Suppressor macrophage treated with lipopolysaccharide for 1 hour (primary cell): ENCODE measurements at regions not wholly inside any gene's neighbourhood (a gene's known extent, or its start where the extent isn't known, plus 50 kb on each side); places are given as distances from the start of the nearest gene placed in this dataset.

ENCODE experiments used
- DNase-seq, 3 donors: peaks; one replicate each; pipeline ENCODE4 v3.0.0-alpha.2; 2020 to 2022

GRCh38 chr12:14156606-14157005 lies 175.2 kb upstream of the GRIN2B start:
- no peak for DNase-seq

DNA sequence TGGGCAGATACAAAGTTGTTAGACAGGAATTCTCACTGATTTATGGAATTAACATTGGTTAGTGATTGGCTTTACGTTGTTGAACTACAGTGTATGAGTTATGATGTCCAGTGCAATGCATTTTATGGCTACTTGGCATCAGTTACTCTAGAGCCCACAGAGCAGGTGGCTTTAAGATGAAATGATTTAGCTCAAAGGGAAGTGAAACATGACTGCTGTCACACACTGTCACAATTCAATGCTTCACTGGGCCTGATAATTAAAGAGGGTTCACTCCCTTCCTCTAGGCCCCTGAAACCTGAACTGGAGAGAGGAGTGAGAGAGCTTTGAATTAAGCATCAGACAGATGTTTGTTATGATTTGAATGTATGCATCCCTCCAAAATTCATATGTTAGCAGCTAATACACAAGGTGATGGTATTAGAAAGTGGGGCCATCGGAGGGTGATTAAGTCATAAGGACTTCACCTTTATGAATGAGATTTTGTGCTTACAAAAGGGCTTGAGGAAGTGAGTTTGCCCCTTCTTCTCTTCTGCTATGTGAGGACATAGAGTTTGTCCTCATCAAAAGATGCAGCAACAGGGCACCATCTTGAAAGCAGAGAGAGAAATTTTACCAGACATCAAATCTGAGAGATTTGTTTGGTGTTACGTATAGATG lies 175.8 kb upstream of the GRIN2B start:
- DNase-seq: no peak

GRCh38 chr12:14164266-14164665 lies 182.9 kb upstream of the GRIN2B start:
- DNase-seq: no peak

DNA sequence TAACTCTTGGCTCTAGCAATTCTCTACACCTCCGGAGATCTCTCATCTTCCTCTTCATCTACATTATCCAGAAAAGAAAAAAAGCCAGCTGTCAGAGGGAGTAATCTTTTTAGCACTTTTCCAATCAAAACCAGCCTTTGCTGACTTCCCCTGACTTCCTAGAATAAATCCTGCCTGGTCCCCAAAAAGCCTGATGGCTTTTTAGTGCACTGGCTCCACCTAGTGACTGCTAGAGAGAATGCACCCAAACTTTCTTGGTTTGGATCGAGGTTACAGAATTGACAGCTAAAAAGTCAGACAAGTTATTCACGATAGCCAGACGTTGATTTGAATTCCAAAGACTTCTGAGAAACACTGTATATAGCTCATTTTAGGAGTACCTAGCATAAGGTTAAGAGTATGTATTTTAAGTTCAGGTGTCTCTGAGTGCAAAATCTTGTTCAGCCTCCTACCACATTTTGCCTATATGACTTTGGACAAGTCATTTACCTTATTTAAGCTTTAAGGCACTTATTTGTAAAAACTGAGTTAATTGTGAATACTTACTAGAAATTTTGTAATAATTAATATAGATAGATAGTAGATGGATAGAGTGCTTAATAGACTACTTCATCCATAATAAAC lies 185.7 kb upstream of the GRIN2B start:
- peak; percentile 63 to 71 (median 63) for DNase-seq

- no peak for DNase-seq
Observed at GRCh38 chr12:14169281-14169680, 187.9 kb upstream of the GRIN2B start.

- no peak for DNase-seq
Observed at GRCh38 chr12:14171106-14171505, 189.7 kb upstream of the GRIN2B start.

GRCh38 chr12:14175206-14175605 lies 190.3 kb upstream of the ATF7IP start:
- DNase-seq: no peak

DNA sequence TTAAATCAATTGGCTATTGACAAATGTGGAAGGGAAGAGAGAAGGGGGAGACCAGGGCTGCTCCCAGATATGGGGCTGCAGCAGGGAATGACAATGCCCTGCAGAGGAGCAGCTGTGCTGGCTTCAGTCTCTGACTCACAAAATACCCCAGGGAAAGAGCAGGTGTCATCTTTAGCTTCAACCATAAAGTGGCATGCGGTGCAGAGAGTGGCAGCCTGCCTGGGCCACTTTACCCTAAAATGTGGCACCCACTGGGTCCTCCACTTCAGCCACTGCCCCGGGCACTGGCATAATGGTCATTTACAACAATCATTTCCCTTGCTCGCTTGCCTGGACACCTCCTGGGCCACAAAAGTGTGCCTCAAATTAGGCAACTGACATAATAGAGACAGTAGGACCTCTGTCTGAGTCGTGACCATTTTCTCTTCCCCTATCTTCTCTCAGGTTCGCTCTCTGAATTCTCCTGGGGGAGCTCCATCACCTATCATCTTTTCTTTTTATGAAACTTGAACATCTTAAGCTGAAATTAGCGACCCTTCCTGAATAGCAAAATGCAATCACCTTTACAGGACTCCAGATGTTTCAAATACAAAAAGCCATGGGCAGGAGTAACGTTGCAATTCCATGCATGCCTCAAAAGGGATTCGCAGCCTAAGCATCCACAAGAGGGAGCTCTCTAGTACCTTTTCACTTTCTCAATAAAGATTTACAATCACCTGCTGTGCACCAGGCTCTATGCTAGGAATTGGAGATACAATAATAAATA lies 179.9 kb upstream of the ATF7IP start:
- DNase-seq: peak; percentile 43 to 45 (median 45)

- no peak for DNase-seq
Observed at GRCh38 chr12:14186193-14186502, 179.3 kb upstream of the ATF7IP start.

DNA sequence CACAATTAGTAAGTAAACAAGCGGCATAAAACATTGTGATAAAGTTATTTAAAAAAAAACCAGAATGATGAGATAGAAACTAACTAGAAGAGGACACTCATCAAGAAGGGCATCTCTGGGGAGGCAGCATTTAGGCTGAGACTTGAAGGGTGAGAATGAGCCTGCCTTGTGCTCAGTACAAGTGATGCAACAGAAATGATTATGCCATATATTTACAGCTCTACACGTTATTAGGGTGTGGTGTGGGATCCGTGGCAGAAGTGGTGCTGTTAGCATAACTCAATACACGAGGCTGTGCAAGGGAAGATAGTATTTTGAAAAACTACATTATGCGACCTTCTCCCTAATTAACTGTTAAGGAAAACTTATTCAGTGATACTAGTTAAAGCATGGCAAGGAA lies 178.5 kb upstream of the ATF7IP start:
- DNase-seq: no peak

GRCh38 chr12:14187966-14188365 lies 177.5 kb upstream of the ATF7IP start:
- DNase-seq: no peak

- DNase-seq: no peak
Observed at GRCh38 chr12:14188744-14189143, 176.7 kb upstream of the ATF7IP start.

- no peak for DNase-seq
Observed at GRCh38 chr12:14190694-14191093, 174.8 kb upstream of the ATF7IP start.

DNA sequence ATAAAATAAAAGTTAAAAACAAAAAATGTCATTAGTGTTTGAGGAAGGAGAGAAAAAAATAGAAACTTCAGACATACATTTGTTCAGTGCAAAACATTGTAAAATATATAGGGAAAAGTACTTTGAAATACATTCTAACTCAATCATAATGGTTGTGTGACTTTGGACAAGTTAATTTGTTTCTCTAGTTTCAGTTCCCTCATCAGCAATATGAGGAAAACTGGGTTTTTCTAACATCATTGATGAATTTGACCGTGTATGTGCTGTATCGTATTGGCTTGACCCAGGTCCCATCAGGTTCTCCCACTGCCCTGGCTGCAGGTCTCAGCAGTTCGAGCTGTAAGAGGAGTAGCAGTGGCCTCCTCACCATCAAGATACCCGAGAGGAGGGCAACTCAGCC lies 173.9 kb upstream of the ATF7IP start:
- no peak for DNase-seq

DNA sequence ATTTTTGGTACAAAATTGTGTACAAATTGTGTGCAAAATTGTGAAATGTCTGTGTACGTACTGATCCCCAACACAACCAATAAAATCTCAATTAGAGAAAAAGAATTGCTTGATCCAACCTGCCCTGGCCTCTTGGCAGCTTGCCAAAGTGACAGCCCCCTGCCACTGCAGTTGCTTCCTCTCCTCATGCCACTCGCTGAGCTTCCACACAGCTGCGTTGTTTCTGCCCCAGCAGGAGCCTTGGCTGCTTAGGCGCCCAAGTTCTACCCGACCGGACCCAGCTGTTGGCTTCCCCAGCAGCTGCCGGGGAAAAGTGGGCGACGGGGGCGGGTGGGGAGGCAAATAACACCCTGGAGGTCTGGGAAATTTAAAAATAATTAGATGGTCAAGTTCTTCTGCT lies 171.8 kb upstream of the ATF7IP start:
- no peak for DNase-seq

DNA sequence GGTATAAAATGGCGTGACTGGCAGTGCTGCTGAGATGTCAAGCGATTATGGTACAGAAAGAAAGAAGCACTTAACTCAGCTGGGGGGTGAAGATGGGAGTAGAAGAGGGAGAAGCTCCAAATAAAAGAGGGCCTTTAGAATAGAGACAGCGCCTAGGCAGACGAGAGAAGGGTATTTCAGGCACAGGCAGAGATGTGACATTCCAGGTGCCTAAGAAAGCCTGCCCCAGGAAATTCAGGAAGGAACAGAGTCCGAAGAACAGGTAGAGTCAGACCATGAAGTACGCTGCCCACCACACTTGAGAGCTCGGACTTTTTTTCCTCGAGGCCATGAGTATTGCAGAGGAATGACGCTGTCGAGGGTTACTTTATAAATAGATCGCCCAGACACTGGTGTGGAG lies 170.9 kb upstream of the ATF7IP start:
- DNase-seq: no peak

GRCh38 chr12:14199455-14200198 lies 165.9 kb upstream of the ATF7IP start:
- DNase-seq: no peak

- no peak for DNase-seq
Observed at GRCh38 chr12:14200598-14200997, 164.9 kb upstream of the ATF7IP start.

GRCh38 chr12:14201291-14201690 lies 164.2 kb upstream of the ATF7IP start:
- no peak for DNase-seq

DNA sequence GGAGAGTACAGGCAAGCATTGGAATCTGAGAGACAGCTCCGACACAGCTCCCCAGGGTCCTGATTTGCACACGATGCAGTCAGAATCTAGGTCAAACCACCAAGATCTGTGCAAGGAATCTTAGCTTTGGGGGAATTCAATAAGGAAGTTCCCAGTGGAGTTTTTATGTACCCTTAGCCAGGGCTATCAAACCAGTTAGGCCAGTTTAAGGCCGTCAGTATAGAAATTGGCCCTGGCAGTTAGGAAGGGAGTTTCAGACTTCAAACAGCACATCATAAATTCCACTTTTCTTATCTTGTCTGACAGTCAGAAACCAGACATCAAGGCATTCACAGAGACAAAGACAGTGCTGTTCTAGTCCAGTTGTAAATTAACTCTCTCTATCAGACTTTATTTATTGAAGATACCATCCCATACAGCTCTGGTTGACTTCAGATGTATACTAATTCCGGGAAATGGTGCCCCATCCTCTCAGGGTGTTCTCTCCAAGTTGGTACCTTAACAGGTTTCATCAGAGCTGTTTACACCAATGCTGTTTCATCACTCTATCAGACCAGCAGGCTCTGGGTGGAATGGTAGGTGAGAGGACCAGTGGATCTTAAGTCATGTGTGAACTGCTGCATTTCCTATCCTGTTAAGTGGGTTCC lies 157.5 kb upstream of the ATF7IP start:
- no peak for DNase-seq

- DNase-seq: no peak
Observed at GRCh38 chr12:14211947-14212387, 153.5 kb upstream of the ATF7IP start.

GRCh38 chr12:14213542-14213941 lies 151.9 kb upstream of the ATF7IP start:
- no peak for DNase-seq

GRCh38 chr12:14214495-14214894 lies 151.0 kb upstream of the ATF7IP start:
- no peak for DNase-seq
